Eye (tissue), 1 donor: ENCODE measurements at regions not wholly inside any gene's neighbourhood (a gene's known extent, or its start where the extent isn't known, plus 50 kb on each side); places are given as distances from the start of the nearest gene placed in this dataset.

Experiments used
- DNase-seq: peaks from one replicate; pipeline ENCODE4 v3.0.0-alpha.2; 2015

DNA sequence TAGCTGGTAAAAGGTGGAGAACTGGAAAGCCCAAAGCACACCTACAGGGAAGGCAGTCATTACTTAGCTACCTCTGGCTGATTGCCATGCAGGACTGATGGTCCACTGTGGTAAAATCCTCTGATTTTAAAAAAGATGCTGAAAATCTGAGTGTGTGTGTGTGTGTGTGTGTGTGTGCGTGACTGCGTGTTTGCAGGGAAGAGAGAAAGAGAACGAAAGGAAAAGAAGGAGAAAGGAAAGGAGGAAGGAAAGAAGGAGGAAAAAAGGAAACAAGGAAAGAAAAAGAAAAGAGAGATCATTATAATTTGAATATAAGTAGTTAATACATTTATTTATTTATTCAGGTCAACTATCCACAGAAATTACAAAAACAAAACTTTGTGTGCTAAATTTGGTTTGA lies 488.7 kb upstream of the KCNMB2 start:
- DNase-seq: no peak

DNA sequence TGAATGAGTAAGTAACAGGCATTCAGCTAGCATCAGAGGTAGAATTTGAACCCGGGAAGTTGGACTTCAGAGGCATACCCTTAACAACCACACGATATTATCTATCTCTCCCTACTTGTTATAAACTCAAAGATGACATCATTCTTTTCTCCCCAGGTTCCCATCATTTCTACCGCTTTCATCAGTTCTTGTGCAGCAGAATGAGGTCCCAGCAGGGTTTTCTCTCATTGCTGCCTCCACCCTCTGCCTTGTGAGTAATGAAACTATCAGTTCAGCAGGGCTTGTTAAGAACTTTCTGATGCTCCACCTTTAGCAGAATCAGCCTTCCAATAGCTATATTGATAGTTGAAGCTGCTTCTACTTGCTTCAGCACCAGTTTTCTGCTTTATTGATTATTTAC lies 487.5 kb upstream of the KCNMB2 start:
- DNase-seq: no peak

DNA sequence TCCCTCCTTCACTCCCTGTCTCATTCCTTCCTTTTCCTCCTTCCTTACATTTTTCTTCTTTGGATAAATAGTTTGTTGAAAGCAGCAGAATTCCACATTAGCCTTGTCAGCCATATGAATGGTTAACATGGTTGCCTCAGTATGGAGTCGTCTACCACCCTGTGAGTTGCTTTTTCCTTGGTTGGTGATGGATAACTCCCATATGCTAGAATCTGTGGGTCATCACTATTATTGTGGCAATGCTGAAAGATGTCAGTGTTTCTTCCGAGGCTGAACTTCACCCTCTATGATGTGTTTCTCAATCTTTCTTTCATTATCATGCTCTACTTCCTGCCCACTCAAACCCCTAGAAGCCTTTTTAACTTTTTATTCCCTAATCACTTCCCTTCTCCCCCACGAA lies 481.8 kb upstream of the KCNMB2 start:
- DNase-seq: no peak

DNA sequence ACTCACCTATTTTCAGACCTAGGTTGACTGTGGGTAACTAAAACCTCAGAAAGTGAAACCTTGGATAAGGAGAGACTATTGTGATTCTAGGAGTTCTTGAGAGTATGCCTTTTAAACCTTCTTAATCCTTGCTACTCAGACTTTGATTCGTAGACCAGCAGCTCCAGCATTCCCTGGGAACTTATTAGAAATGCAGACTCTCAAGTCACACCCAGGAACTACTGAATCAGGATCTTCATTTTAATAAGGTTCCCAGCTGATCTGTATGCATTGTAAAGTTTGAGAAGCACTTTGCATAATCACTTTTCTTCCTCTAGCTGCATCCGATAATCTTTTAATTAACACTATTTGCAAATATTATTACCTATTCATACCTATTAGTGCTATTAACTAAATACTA lies 480.3 kb upstream of the KCNMB2 start:
- no peak for DNase-seq

DNA sequence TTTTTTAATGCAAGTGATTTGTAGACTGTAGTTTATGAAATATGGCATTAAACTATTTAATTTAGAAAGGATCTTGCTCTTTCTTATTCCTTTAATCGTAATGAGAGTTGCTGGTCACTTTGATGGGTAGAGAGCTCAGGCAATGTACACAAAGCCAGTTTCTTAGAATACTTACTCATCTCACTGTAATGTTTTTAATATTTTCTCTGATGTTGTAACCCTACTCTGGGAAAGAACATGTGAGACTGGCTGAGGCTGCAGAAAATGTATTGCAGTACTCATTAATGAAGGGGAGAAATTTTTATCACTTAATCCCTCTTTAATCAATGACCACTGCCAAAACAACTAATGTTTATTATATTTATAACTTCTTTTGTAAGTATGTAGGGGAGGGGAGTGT lies 479.4 kb upstream of the KCNMB2 start:
- no peak for DNase-seq

DNA sequence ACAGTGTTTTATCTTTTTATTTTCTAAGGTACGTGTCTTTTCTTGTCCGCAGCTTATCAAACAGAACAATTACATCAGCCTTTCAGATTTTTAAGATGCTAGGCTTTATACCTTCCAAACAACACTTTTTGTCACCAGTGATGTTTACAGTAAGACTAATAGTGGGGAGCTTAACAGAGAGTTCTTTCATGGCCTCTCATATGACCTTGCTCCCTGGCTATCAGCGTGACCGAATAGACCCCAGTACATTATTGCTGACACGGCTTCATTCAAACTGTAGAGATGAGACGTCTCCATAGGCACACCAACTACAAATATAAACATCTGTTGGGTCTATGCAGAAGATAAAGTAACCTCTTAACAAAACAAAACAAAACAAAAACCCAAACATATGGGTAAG lies 477.6 kb upstream of the KCNMB2 start:
- no peak for DNase-seq

DNA sequence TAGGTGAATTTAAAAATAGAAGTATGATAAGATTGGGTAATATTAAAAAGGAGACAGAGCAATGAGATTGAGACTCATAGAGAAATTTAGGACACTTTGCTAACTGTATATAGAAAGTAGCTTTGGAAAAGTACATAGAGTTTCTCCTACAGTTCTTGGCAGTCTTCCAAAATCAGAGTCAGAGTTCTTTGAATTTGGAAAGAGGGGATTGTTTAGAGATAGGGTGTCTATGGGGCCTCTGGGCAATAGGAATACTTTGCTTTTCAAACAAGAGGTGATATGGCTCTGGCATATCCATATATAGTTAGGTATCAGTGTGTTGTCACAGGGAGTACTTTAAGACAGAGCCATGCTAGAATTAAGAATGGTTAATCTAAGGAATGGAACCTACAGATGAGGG lies 477.1 kb upstream of the KCNMB2 start:
- peak; percentile 52 for DNase-seq

DNA sequence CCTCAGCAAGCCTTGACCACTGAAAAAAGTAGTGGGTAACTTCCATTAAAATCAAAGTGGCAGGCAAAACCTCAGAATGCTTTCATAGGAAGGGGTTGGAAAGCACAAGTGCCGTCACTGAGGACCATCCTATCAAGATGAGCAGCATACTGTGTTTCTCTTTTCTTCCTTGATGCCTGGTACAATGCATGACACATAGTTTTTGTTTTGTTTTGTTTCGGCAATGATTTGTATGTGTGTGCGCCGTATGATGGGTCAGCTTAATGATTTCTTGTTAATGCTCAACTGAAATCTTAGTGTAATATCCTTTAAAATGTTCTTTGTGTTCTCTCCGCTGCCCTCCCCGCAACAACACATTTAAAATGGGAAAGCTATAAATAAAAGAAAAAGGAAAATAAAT lies 476.4 kb upstream of the KCNMB2 start:
- no peak for DNase-seq

DNA sequence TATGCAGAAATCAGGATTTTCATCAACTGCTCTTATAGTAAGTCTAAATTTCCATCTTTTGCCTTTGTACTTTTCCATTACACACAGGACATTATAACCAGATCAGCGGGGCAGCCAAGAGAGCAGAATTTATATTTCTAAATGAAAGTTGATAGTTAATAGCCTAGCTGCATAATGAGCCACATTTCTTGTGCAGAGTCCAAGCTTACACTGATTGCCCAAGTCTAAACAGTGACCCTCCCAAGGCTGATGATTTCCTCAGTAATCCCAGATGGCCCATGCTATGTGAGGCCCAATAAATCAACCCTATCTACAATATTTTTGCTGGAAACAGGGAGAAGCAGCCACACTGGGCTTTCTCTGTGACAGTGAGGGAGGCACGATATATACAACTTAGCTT lies 475.8 kb upstream of the KCNMB2 start:
- peak; percentile 24 for DNase-seq

DNA sequence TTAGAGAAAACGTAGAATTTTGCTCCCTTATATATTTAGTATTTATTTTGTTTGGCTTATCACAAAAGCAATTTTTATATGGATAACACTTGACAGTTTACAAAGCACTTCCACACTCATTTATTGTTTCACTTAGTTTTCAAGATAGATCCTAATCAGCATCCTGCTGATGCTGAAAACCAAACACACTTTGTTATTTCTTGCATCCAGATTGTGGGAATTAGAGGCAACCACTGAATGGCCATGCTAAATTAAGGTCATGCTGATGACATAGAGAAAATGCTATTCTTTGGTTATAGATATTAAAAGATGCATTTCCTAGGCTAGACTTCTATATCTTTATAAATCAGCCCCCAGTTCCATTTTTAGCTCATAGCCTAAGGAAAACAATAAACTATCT lies 474.1 kb upstream of the KCNMB2 start:
- no peak for DNase-seq

DNA sequence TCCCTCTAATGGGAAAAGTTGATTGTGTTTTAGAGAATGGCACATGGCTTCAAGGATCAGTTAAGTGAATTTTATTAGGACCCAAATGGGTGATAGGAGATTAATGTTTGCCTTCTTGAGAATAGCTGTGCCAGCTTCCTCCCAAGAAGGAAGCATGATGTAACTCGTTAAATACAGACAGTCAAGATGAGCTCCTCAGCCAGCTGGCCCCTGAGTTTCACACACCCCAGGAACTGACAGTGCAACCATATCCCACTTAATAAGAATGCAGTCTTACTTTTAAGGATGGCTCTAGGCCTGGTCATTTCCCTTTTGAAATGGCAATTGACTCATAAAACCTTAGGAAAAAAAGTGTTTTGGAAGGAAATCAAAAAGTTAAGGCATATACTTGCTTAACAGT lies 472.8 kb upstream of the KCNMB2 start:
- DNase-seq: no peak

DNA sequence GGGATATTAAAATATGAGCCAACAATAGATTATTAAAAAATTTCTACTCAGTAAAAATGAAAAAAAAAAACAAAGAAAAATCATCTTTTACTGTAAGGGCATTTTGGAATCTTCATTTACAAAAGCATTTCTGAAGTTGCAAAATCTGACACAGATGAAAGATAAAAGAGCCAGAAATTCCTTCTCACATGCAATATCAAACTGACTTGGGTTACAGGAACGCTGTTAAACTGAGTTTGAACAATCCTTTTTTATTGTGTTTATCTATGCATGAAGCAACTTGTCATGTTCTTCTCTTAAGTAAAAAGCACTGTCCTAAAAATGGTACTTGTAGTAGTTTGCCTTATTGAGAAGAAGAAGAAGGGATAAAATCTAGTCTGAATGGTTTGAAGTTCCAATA lies 468.5 kb upstream of the KCNMB2 start:
- DNase-seq: no peak

DNA sequence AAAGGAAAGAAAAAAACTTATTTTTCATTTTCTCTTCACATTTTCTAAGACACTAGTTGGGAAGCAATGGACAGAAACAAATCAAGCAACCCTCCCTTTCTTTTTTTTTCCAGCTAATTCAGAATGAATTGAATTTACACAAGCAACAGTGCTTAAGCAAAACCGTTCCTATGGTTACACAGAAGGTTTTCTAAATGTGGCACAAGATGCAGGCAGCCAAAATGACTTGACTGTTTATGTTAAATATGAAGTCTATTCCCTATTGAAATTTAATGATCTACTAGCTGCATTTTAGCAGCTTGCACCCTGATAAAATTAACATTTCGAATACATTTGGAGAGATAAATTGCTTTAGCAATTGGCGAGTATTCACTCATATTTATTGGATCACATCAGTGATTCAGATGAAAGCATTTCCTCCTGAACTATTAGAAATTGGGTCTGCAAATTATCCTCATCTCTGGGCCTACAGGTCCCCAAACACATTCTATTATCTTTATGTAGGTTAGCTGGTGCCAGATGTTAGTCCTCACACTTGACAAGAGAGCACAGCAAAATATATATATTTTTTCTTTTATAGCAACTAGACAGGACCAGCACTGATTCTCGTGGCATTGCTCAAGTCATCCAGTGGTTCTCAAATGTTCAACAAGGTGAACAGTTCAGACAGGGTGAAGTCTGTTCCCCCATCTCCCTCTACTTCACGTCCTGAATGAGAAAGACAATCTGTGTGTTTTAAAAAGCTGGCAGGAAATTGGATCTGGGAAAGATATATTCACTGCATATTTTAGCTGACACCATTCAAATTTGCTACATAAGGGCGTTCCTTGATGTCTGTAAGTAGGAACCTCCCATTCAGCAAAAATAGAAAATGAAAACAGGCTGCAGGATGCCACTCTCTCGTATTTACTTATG lies 463.6 kb upstream of the KCNMB2 start:
- peak; percentile 50 for DNase-seq

DNA sequence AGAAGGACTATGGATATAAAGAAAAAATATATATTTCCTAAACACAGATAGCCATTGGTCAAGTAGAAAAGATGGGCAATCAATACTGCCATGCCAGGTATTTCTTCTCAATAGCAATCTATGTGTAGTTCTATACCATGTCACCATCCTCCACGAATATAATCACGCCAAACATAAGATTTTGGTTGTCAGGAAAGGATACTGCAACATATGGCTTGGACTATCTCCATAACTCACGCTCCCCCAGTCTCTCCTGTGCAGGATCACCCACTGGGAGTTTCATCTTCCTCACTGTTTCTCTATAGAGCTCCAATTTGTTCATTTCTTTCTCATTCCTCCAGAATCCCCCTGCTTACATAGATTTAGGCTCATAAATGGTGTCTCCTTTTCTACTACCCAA lies 462.9 kb upstream of the KCNMB2 start:
- no peak for DNase-seq

DNA sequence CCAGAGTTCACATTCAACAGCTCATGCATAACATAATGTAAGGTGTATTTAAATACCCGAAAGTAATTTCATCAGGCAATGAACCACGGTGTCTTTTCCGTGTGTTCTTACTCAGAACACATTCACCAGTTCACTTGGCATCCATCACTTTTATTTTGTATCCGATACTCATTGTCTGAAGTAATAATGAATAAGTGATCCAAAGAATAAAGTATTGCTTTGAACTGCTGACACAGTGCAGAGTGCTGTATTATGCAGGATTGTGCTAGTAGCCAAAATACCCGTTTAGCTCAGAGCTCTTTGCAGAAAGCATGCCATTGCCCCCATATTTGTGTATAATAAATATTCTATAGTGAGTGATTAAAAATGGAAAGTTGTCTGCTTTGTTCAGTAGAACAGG lies 460.9 kb upstream of the KCNMB2 start:
- DNase-seq: peak; percentile 59

DNA sequence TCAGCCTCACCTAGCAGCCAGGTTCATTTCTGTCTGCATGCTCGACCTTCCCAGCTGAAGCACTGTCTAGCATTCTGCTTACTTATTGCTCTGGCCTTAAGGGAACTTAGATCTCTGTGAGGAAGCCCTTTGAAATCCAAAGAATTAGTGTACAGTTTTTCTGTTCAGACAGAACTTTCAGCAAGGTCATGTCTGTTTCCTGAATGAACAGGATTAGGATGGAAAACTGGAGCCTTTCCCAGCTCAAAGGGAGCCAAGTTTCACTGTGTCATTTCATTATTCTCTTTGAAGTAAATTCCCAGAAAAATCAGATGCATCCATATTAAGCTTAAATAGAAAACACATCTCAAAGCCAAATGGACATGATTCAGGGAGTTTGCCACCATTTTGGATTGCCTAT lies 457.3 kb upstream of the KCNMB2 start:
- DNase-seq: no peak

DNA sequence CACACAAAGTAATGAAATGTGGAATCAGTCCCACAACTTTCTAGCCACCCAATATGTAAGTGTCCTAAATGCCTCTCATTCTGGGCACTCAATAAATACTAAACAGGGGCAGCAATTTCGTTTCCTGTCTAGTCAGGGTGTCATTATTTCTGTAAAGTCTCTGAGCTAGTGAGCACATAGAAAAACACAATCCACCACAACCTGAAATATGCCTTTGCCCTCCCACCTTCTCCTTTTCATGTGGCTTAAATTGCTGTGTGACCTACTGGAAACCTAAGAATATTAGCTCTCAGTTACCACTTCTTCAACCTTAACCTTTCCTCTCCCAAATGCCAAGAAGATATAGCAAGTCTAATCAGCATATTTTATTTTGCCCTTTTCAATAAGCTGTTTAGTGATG lies 456.3 kb upstream of the KCNMB2 start:
- no peak for DNase-seq

DNA sequence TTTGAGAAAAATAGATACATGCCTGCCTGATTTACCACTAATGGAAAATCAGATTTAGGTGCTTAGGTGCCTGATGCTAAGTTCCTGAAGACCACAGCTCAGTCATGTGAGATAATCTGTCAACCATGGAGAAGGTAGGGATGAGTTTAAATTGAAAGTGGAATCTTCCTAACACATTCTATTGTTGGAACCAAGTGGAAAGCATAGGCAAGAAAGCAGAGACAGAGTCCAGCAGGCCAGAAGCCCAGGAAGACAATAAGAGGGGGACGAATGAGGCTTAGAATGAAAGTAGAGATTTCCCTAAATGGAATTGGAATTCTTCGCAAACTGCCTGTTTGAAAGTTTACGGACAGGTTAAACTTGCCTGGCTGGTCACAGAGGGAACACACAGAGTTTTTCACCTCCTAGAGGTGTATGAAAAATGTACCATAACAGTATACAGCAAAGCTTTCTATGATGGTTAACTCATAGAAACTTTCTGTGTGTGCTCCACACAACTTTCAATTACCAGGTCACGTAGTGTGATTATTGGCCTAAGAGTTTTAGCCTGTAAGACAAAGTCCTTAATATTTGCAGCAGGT lies 453.8 kb upstream of the KCNMB2 start:
- no peak for DNase-seq

DNA sequence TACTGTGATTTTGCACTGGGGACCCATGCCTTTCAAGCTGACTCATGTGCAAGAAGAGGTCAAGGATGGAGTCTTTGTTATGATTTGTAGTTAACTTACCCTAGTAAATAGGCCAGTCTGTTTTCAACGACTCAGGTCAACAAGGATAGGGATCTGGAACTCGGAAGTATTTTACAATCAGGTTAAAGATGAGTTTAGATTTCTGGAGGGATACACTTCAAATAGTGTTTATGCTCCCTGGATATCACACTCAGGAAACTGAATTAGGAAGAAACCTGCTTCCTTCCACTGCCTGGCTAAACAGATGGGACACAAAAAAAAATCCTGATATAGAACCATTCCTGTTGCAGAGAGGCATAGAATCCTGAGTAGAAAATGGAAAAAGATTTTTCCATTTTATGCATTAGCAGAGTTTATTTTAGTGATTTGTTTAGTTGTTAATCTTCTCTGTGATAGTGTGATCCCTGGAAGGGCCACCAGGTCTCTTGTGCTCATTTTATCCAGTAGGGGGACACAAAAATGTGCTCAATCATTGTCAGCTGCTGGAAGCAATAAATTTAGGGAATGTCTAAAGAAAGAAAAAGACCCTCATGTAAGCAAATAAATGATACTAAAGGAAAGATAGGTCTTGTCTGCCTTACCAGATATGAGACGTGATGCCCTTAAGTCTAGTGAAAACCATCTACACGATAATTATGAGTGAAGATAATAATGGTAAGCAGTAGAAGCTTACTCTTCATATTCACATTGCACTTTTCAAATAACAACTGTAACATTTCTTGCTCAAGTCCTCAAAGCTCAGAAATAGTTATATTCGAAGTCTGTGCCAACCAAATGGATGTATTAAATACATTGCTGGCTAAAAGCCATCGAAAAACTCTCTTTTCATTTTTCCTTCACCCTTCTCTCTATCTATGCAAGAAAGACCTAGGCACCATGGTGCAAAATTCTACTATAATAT lies 452.1 kb upstream of the KCNMB2 start:
- peak; percentile 84 for DNase-seq

DNA sequence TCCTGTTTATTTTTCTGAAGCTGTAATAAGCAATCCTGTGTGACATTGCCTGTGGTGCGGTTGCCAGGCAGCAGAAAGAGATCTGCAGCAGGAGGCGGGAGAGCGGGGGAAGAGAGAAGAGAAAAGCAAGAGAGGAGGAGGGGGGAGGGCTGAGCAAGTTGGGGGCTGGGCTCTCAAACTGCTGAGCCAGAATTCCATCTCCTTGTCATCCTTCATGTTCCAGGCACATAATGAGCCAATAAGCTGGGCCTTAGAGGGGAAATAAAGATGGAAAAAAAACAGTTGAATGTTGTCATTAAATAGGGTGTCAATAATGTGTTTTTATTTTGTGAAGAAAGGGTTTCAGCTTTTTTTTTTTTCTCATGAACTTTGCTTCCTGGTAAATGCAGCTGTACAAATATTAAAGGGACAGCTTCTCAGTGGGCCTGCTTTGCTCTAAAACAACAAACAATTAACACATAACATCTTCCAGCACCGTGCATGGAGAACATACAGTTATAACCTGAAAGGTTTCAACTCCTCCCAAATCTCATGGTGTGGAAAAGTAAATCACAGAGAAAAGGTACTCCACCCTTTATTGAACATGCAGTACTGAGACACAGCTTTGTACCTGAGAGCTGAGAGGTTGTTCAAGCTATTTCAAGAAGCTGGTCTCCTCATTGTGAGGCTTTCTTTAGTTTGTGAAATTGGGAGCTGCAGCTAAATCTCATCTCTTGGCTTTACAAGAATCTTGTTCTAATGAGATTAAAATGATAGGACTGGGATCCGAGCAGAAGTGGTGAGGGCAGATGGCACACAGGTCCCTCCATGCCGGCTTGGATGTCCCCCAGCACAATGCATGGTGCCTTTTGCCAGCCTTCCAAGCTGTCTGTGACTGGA lies 451.1 kb upstream of the KCNMB2 start:
- DNase-seq: peak; percentile 96

DNA sequence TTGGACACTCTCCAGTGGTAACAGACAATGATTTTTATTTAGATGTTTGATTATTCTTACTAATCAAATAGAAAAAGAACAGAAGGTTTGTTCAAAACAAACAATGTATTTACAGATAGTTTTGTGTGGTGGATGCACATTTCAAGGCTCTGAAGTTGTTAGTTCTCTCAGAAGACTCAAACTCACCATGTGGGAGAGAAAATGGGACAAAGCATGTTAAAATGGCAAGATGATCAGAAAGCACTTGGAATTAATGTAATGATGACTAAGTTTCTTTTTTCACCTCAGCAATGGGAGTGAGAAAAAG lies 450.5 kb upstream of the KCNMB2 start:
- no peak for DNase-seq

DNA sequence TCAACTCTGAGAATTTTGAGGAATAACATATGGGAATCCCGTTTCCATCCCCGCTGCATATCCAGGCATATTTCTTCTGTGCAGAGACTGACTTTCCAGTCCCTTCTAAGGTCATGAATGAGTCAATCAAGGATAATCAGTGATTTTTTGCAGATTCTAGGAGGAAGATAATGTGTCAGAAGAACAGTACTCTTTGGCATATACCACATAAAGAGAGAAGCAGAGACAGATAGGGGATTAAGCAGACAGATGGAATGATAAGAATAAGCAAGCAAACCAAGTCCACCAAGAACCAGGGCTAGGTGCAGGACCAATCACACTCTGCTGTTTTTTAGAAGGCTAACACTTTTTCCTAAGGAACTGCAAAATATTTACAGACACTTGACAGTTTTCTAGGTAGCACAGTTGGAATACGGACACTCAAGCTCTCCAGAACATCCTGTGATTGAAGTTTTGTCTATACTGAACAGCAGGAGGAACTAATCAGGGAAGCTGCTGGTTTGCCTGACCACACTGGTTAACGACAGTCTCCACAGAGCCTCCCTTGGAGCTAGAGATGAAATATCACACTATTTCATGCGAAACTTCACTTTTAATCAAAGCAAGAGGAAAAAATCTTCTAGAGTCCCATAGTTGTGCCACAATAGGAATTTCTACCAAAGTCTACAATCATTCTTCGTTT lies 450.0 kb upstream of the KCNMB2 start:
- no peak for DNase-seq
